ENCODE measurements at regions not wholly inside any gene's neighbourhood (a gene's known extent, or its start where the extent isn't known, plus 50 kb on each side); places are given as distances from the start of the nearest gene placed in this dataset.

DNA sequence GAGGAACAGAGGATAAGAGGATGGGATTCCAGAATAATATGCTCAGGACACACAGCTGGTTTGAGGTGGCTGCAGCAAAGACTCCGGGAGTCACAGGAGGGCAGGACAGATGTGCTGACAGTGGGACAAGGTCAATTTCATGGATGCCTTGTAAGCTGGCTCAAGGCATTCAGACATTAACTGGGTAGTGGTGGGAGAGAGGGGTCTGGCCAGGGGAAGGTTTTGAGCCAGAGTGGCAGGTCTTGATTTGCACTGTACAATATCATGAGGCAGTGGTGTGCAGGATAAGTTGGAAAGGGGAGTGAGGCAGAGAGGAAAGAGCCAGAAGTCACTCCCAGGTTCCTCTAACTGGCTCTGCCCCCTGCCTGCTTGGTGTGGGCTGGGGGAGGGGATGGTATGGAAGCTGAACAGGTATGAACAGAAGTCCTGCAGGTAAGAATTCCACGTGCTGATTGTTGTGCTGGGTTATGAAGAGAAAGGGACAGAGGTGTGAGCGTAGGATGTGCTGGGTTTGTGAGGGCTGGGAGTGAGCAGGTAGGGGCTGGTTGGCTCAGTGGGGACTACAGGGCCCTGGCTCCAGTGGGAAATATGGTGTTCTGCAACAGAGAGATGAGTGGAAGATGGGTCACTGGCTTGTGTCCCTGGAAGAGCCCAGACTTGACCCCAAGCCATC lies 141.7 kb upstream of the COPS8 start:
- TF ChIP-seq POLR2A (IDR thresholded peaks at IDR 0.05), result no peak
- TF ChIP-seq, protein P1, sequence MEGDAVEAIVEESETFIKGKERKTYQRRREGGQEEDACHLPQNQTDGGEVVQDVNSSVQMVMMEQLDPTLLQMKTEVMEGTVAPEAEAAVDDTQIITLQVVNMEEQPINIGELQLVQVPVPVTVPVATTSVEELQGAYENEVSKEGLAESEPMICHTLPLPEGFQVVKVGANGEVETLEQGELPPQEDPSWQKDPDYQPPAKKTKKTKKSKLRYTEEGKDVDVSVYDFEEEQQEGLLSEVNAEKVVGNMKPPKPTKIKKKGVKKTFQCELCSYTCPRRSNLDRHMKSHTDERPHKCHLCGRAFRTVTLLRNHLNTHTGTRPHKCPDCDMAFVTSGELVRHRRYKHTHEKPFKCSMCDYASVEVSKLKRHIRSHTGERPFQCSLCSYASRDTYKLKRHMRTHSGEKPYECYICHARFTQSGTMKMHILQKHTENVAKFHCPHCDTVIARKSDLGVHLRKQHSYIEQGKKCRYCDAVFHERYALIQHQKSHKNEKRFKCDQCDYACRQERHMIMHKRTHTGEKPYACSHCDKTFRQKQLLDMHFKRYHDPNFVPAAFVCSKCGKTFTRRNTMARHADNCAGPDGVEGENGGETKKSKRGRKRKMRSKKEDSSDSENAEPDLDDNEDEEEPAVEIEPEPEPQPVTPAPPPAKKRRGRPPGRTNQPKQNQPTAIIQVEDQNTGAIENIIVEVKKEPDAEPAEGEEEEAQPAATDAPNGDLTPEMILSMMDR (IDR thresholded peaks at IDR 0.05), result no peak

Data from ovary (tissue), 3 donors.